Breast epithelium (tissue), 4 donors: ENCODE measurements at regions not wholly inside any gene's neighbourhood (a gene's known extent, or its start where the extent isn't known, plus 50 kb on each side); places are given as distances from the start of the nearest gene placed in this dataset.
A peak's percentile ranks its signal among the peaks of the same experiment; 100 is the strongest.

Experiments used
- DNase-seq, 2 donors: peaks; one replicate each; pipeline ENCODE4 v3.0.0-alpha.2; 2019; ENCODE audit warnings: low spot score in 2 of 2
- H3K27ac ChIP-seq, 2 donors: fragments of 200-600 bp; sonication (generic) in 1 of 2; one replicate each; pipeline ENCODE4 v1.5.1; 2016 to 2019; ENCODE audit warnings: mild to moderate bottlenecking in 1 of 2
- H3K27me3 ChIP-seq, 2 donors: fragments of 200-600 bp; sonication (generic) in 1 of 2; one replicate each; pipeline versions ENCODE4 v1.5.1 to v1.6.0; 2017 to 2019; ENCODE audit warnings: control low read depth in 1 of 2, mild to moderate bottlenecking in 1 of 2
- H3K36me3 ChIP-seq: fragments of 200-600 bp; one replicate; pipeline ENCODE4 v1.5.1; 2019
- H3K4me1 ChIP-seq, 2 donors: fragments of 200-600 bp; sonication (generic); one replicate each; pipeline ENCODE4 v1.5.1; 2016 to 2019; ENCODE audit warnings: control low read depth in 1 of 2
- H3K4me3 ChIP-seq, 3 donors: fragments of 200-600 bp; sonication (generic); 1 replicate in 2 of 3; 2 replicates in 1 of 3; pipeline ENCODE4 v1.5.1; 2016 to 2019; ENCODE audit warnings: mild to moderate bottlenecking in 3 of 3, moderate library complexity in 2 of 3
- H3K9me3 ChIP-seq, 2 donors: fragments of 200-600 bp; sonication (generic) in 1 of 2; one replicate each; pipeline ENCODE4 v1.5.1; 2016 to 2019; ENCODE audit warnings: control low read depth in 1 of 2
- POLR2A ChIP-seq: fragments of 450-650 bp; IDR thresholded peaks from one replicate; pipeline ENCODE4 v1.6.1; 2016; ENCODE audit warnings: antibody characterized with exemption, mild to moderate bottlenecking, moderate library complexity
- POLR2AphosphoS5 ChIP-seq, 3 donors: sonication (generic); formaldehyde crosslinking; IDR thresholded peaks; one replicate each; pipeline ENCODE4 v1.6.1; 2017; ENCODE audit warnings: antibody characterized with exemption in 3 of 3
- intact Hi-C: fragments of 100-400 bp; cut with DNase I; formaldehyde crosslinking; loops from one replicate; pipeline ENCODE4 v1.15.1; 2023; ENCODE audit warnings: low total_unique reads
- TF ChIP-seq, protein P1 (sequence below), 3 donors: fragments of 450-650 bp; IDR thresholded peaks; one replicate each; pipeline ENCODE4 v1.5.1; 2016 to 2017; ENCODE audit warnings: antibody characterized with exemption in 3 of 3, mild to moderate bottlenecking in 3 of 3, moderate library complexity in 3 of 3

DNA sequence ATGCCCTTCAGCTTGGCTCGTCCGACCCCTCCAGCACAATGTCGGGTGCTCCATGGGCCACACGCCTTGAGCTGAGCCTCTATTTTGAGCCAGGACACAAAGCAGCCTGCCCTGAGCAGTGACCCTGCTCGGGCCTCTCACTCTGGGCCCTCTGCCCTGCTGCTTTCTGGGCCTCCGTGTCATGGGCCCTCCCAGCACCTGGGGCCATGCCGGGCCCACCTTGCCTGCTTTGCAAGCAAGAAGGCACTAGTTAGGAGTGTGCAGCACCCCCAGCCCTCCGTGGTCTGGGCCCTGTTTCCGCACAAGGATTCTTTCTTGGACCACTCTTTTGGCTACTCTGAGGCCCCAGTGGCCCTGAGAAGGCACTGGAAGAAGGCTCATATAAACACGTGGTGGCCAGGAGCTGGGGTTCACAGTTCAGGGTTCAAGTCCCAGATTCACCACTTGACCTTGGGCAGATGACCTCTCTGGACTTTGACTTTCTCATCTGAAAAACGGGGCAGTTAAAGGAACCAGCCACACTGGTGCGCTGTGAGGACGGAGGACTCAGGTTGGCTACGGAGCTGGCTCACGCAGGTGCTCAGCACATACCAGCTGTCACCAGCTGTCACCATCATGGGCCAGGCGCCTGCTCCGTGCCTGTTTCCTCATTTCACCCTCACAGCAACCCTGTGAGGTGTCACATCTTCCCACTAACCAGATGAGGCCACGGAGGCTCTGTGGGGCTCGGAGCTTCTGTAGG is 166.0 kb upstream of the GSE1 start:
- Histone ChIP-seq H3K36me3 (no peaks in the 10 kb centered on the region), H3K27me3 (no peaks in the 10 kb centered on the region), H3K9me3 (no peaks in the 10 kb centered on the region), H3K4me1 (peaks cover 3 to 16% of the 10 kb centered on the region in 2 donors), H3K27ac (no peak overlapping the region), H3K4me3 (no peak overlapping the region)
- TF ChIP-seq POLR2AphosphoS5 (IDR thresholded peaks at IDR 0.05): no peak
- TF ChIP-seq, protein P1, sequence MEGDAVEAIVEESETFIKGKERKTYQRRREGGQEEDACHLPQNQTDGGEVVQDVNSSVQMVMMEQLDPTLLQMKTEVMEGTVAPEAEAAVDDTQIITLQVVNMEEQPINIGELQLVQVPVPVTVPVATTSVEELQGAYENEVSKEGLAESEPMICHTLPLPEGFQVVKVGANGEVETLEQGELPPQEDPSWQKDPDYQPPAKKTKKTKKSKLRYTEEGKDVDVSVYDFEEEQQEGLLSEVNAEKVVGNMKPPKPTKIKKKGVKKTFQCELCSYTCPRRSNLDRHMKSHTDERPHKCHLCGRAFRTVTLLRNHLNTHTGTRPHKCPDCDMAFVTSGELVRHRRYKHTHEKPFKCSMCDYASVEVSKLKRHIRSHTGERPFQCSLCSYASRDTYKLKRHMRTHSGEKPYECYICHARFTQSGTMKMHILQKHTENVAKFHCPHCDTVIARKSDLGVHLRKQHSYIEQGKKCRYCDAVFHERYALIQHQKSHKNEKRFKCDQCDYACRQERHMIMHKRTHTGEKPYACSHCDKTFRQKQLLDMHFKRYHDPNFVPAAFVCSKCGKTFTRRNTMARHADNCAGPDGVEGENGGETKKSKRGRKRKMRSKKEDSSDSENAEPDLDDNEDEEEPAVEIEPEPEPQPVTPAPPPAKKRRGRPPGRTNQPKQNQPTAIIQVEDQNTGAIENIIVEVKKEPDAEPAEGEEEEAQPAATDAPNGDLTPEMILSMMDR (IDR thresholded peaks at IDR 0.05): no peak
- no peak for TF ChIP-seq POLR2A
- intact Hi-C loops: no loop called here
- no peak for DNase-seq

GRCh38 chr16:85447693-85448313 is 165.3 kb upstream of the GSE1 start:
- no peak overlapping the region for H3K27ac ChIP-seq
- TF ChIP-seq, protein P1 (IDR thresholded peaks at IDR 0.05): no peak
- TF ChIP-seq POLR2A: no peak
- no peak for TF ChIP-seq POLR2AphosphoS5 (IDR thresholded peaks at IDR 0.05)
- no peaks in the 10 kb centered on the region for H3K36me3 ChIP-seq
- no peak for DNase-seq
- H3K9me3 ChIP-seq: no peaks in the 10 kb centered on the region
- intact Hi-C loops: loop anchor here (2.0 kb wide), 1 partner anchor 29 kb away; no protein-coding TSS in a partner anchor
- H3K27me3 ChIP-seq: no peaks in the 10 kb centered on the region
- H3K4me1 ChIP-seq: peaks cover 3 to 16% of the 10 kb centered on the region in 2 donors
- H3K4me3 ChIP-seq: no peak overlapping the region

DNA sequence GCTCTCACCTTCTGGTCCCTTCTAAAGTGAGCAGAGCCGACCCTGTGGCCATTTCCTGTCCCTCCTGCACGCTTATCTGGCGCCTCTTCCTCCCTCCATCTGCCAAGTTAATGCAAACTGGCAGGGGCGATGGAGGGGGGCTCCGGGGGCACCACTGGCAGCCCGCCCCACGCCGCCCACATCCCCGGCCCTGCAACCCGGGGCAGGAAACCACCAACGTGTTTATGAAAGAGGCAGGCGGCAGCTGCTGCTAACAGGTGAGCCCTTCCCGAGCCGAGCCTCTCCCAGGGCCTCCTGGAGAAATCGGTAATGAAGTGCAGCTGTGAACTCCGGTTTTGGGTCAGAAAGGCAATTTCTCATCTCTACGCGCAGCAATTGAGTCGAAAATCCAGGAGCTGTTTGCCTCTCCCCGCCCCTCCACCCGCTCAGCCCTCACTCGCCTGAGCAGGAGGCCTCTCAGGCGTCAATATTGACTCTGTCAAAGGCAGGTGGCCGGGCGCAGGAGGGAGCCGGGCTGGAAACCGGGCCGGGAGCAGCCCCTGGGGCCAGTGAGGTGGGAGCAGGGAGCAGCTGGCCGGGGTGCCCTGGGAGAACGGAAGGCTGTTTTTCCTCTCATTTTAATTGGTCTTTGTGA is 164.4 kb upstream of the GSE1 start:
- TF ChIP-seq, protein P1 (IDR thresholded peaks at IDR 0.05): no peak
- TF ChIP-seq POLR2A: no peak
- TF ChIP-seq POLR2AphosphoS5 (IDR thresholded peaks at IDR 0.05): no peak
- Histone ChIP-seq H3K27ac (peak overlapping the region; percentile 60 to 76), H3K27me3 (no peaks in the 10 kb centered on the region), H3K9me3 (no peaks in the 10 kb centered on the region), H3K4me1 (peaks cover 3 to 16% of the 10 kb centered on the region in 2 donors), H3K36me3 (no peaks in the 10 kb centered on the region), H3K4me3 (no peak overlapping the region)
- DNase-seq: peak in 1 of 2 donors; percentile 78
- intact Hi-C loops: loop anchor here (2.0 kb wide), 1 partner anchor 28 kb away; no protein-coding TSS in a partner anchor

DNA sequence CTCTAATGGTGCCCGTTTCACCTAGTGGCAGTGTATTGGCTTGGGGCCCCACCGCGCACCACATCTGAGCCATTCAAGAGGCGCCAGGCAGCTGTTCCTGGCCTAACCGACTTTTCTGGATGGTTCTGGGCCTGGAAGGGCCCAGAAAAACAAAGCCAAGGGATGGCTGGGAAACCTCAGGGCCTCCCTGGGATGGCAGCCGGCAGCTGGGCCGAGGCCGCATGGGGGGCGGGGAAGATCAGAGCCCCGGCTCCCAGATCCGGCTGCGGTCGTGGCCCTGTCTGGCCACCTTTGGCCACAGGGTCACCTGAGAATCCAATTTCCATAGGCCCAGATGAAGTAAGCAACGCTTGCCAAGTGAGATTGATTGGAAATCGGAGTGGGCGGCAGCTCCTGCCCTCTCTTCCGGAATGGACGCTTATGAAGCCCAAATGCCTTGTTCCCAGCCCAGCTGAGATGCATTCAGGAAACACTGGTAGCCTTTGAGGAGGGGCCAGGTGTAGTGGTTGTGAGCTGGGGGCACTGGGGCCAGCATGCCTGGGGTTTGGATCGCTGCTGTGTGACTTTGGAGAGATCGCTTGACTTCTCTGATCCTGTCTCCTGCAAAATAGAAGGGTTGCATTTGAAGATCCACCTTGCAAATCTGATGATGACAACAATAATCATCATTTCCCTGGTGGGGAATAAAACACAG is 163.8 kb upstream of the GSE1 start:
- H3K4me1 ChIP-seq: peaks cover 3 to 16% of the 10 kb centered on the region in 2 donors
- intact Hi-C loops: loop anchor here (2.0 kb wide), 1 partner anchor 27 kb away; no protein-coding TSS in a partner anchor
- H3K27ac ChIP-seq: peak overlapping the region; percentile 60 to 76
- DNase-seq: no peak
- no peak overlapping the region for H3K4me3 ChIP-seq
- H3K27me3 ChIP-seq: no peaks in the 10 kb centered on the region
- no peaks in the 10 kb centered on the region for H3K36me3 ChIP-seq
- no peak for TF ChIP-seq POLR2A
- TF ChIP-seq, protein P1 (IDR thresholded peaks at IDR 0.05): no peak
- no peak for TF ChIP-seq POLR2AphosphoS5 (IDR thresholded peaks at IDR 0.05)
- no peaks in the 10 kb centered on the region for H3K9me3 ChIP-seq
